ENCODE measurements at regions not wholly inside any gene's neighbourhood (a gene's known extent, or its start where the extent isn't known, plus 50 kb on each side); places are given as distances from the start of the nearest gene placed in this dataset.

DNA sequence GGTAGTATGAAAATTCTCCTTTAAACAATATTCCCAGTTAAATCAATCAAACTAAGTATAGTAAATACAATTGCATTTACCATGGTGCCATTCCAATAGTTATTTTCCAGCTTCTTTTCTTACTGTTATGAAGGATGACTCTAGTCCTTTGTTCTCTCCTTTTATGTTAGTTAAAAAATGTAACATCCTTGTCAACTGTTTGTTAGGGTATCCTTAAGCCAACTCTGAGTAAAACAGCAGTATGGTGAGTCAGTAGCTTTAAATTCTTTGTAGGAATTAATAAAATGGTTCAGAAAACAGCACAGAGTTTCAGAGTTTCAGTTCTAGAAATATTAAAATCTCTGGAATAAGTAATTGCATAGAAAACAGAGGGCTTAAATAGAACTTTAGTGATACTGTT is 384.4 kb downstream of the MTRR start:
- TF ChIP-seq YY1 (IDR thresholded peaks at IDR 0.05; ENCODE audit: extremely low read depth, insufficient replicate concordance, low read depth, low read length) (no peak), SIN3A (IDR thresholded peaks at IDR 0.05; ENCODE audit: low read depth) (no peak), POLR2A (IDR thresholded peaks at IDR 0.05; ENCODE audit: borderline replicate concordance, extremely low read depth, insufficient read depth, insufficient read length) (no peak), EZH2 (IDR thresholded peaks at IDR 0.05) (no peak), CEBPB (IDR thresholded peaks at IDR 0.05; ENCODE audit: low read depth) (no peak), ZNF274 (IDR thresholded peaks at IDR 0.05; ENCODE audit: low read depth, low read length) (no peak), EGR1 (IDR thresholded peaks at IDR 0.05; ENCODE audit: low read depth) (no peak), POLR2AphosphoS5 (IDR thresholded peaks at IDR 0.05; ENCODE audit: low read depth, low read length) (no peak), SRF (IDR thresholded peaks at IDR 0.05; ENCODE audit: low read depth) (no peak)
- TF ChIP-seq, protein P1, sequence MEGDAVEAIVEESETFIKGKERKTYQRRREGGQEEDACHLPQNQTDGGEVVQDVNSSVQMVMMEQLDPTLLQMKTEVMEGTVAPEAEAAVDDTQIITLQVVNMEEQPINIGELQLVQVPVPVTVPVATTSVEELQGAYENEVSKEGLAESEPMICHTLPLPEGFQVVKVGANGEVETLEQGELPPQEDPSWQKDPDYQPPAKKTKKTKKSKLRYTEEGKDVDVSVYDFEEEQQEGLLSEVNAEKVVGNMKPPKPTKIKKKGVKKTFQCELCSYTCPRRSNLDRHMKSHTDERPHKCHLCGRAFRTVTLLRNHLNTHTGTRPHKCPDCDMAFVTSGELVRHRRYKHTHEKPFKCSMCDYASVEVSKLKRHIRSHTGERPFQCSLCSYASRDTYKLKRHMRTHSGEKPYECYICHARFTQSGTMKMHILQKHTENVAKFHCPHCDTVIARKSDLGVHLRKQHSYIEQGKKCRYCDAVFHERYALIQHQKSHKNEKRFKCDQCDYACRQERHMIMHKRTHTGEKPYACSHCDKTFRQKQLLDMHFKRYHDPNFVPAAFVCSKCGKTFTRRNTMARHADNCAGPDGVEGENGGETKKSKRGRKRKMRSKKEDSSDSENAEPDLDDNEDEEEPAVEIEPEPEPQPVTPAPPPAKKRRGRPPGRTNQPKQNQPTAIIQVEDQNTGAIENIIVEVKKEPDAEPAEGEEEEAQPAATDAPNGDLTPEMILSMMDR (IDR thresholded peaks at IDR 0.05 in 2 of 3, conservative IDR thresholded peaks at IDR 0.05 in 1 of 3; ENCODE audit: borderline replicate concordance in 1 of 3, insufficient read depth in 1 of 3, low read depth in 2 of 3, low read length in 2 of 3): no peak
- TF ChIP-seq, protein P2, sequence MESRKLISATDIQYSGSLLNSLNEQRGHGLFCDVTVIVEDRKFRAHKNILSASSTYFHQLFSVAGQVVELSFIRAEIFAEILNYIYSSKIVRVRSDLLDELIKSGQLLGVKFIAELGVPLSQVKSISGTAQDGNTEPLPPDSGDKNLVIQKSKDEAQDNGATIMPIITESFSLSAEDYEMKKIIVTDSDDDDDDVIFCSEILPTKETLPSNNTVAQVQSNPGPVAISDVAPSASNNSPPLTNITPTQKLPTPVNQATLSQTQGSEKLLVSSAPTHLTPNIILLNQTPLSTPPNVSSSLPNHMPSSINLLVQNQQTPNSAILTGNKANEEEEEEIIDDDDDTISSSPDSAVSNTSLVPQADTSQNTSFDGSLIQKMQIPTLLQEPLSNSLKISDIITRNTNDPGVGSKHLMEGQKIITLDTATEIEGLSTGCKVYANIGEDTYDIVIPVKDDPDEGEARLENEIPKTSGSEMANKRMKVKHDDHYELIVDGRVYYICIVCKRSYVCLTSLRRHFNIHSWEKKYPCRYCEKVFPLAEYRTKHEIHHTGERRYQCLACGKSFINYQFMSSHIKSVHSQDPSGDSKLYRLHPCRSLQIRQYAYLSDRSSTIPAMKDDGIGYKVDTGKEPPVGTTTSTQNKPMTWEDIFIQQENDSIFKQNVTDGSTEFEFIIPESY (IDR thresholded peaks at IDR 0.05; ENCODE audit: extremely low read depth, insufficient replicate concordance, low read length): no peak
- TF ChIP-seq, protein P3, sequence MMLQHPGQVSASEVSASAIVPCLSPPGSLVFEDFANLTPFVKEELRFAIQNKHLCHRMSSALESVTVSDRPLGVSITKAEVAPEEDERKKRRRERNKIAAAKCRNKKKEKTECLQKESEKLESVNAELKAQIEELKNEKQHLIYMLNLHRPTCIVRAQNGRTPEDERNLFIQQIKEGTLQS (IDR thresholded peaks at IDR 0.05): no peak
